Osteocyte (in vitro differentiated cells): ENCODE measurements at regions not wholly inside any gene's neighbourhood (a gene's known extent, or its start where the extent isn't known, plus 50 kb on each side); places are given as distances from the start of the nearest gene placed in this dataset.

Experiments
- DNase-seq: peaks from one replicate; pipeline ENCODE4 v3.0.0; 2021; ENCODE audit warnings: mixed read lengths; ENCODE audit not compliant: unreplicated experiment; ENCODE audit errors: extremely low spot score
- H3K27ac Mint-ChIP-seq: one replicate; pipeline ENCODE4 v1.8.0; 2021; ENCODE audit warnings: mild to moderate bottlenecking, mixed read lengths; ENCODE audit not compliant: unreplicated experiment
- H3K27me3 Mint-ChIP-seq: one replicate; pipeline ENCODE4 v1.8.0; 2021; ENCODE audit warnings: mixed read lengths; ENCODE audit not compliant: unreplicated experiment
- H3K36me3 Mint-ChIP-seq: one replicate; pipeline ENCODE4 v1.8.0; 2021; ENCODE audit warnings: mixed read lengths; ENCODE audit not compliant: unreplicated experiment
- H3K4me1 Mint-ChIP-seq: one replicate; pipeline ENCODE4 v1.8.0; 2021; ENCODE audit warnings: mixed read lengths; ENCODE audit not compliant: unreplicated experiment
- H3K4me3 Mint-ChIP-seq: one replicate; pipeline ENCODE4 v1.8.0; 2021; ENCODE audit warnings: mild to moderate bottlenecking, moderate library complexity, mixed read lengths; ENCODE audit not compliant: unreplicated experiment
- H3K9me3 Mint-ChIP-seq: one replicate; pipeline ENCODE4 v1.8.0; 2021; ENCODE audit warnings: mixed read lengths; ENCODE audit not compliant: unreplicated experiment
- CTCF ChIP-seq: fragments of 200-600 bp; sonication (generic); IDR thresholded peaks from 2 replicates; pipeline ENCODE4 v1.5.0; 2021; ENCODE audit warnings: antibody characterized with exemption, mild to moderate bottlenecking, moderate library complexity

GRCh38 chr12:17148706-17149105, 542.7 kb upstream of the LMO3 start:
- Mint-ChIP-seq H3K27me3 (no peaks in the 10 kb centered on the region), H3K4me3 (no peak overlapping the region), H3K27ac (no peak overlapping the region), H3K9me3 (peaks cover 17% of the 10 kb centered on the region), H3K4me1 (no peaks in the 10 kb centered on the region), H3K36me3 (no peaks in the 10 kb centered on the region)
- no peak for TF ChIP-seq CTCF
- DNase-seq, result no peak

GRCh38 chr12:17142856-17143255, 536.9 kb upstream of the LMO3 start:
- Mint-ChIP-seq H3K4me1 (peaks cover 2% of the 10 kb centered on the region), H3K27me3 (no peaks in the 10 kb centered on the region), H3K36me3 (no peaks in the 10 kb centered on the region), H3K27ac (no peak overlapping the region), H3K9me3 (no peaks in the 10 kb centered on the region), H3K4me3 (no peak overlapping the region)
- DNase-seq, result no peak
- no peak for TF ChIP-seq CTCF

GRCh38 chr12:17139931-17140330, 534.0 kb upstream of the LMO3 start:
- H3K4me1 Mint-ChIP-seq, result peaks cover 2% of the 10 kb centered on the region
- H3K27ac Mint-ChIP-seq, result no peak overlapping the region
- no peak for DNase-seq
- H3K27me3 Mint-ChIP-seq, result no peaks in the 10 kb centered on the region
- H3K4me3 Mint-ChIP-seq, result no peak overlapping the region
- no peak for TF ChIP-seq CTCF
- no peaks in the 10 kb centered on the region for H3K9me3 Mint-ChIP-seq
- no peaks in the 10 kb centered on the region for H3K36me3 Mint-ChIP-seq

- Mint-ChIP-seq H3K27ac (no peak overlapping the region), H3K4me3 (no peak overlapping the region), H3K36me3 (no peaks in the 10 kb centered on the region), H3K9me3 (no peaks in the 10 kb centered on the region), H3K27me3 (no peaks in the 10 kb centered on the region), H3K4me1 (peaks cover 2% of the 10 kb centered on the region)
- no peak for TF ChIP-seq CTCF
- DNase-seq, result no peak
These were observed 531.4 kb upstream of the LMO3 start for GRCh38 chr12:17137396-17137795.

DNA sequence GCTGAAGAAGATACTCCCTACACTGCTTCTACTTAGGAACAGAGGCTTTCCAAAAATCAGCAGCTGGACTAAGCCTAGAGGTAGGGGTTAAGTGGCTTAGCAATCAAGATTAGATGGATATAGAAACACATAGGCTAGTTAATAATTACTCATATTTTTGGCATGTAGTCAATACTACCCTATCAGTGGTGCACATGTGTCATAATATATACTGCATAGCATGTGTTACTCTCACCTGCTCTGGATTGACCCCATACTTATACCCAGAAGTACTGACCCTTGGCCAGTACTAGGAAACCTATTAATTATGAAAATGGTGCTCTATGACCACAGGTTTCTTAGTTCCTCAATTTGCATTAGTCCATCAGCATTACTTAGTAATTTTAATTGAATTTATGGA, 528.4 kb upstream of the LMO3 start:
- Mint-ChIP-seq H3K9me3 (no peaks in the 10 kb centered on the region), H3K4me1 (no peaks in the 10 kb centered on the region), H3K36me3 (no peaks in the 10 kb centered on the region), H3K4me3 (no peak overlapping the region), H3K27ac (no peak overlapping the region), H3K27me3 (no peaks in the 10 kb centered on the region)
- no peak for TF ChIP-seq CTCF
- DNase-seq, result no peak
